Prostate gland (tissue), 2 donors: ENCODE measurements at regions not wholly inside any gene's neighbourhood (a gene's known extent, or its start where the extent isn't known, plus 50 kb on each side); places are given as distances from the start of the nearest gene placed in this dataset.

Experiments
- CTCF ChIP-seq, 4 experiments: fragments of 200-600 bp in 2 of 4; fragments of 450-650 bp in 2 of 4; sonication (generic) in 2 of 4; IDR thresholded peaks; 1 replicate in 3 of 4; 2 replicates in 1 of 4; pipeline ENCODE4 v1.5.1; 2016 to 2019; ENCODE audit warnings: antibody characterized with exemption in 4 of 4, mild to moderate bottlenecking in 2 of 4, moderate library complexity in 2 of 4
- POLR2A ChIP-seq: fragments of 450-650 bp; IDR thresholded peaks from one replicate; pipeline ENCODE4 v1.6.1; 2016; ENCODE audit warnings: antibody characterized with exemption, mild to moderate bottlenecking
- POLR2AphosphoS5 ChIP-seq: sonication (generic); formaldehyde crosslinking; IDR thresholded peaks from one replicate; pipeline ENCODE4 v1.6.1; 2017; ENCODE audit warnings: antibody characterized with exemption

GRCh38 chr7:81355911-81356310 lies 413.9 kb downstream of the HGF start:
- TF ChIP-seq POLR2A: no peak
- no peak for TF ChIP-seq CTCF (IDR thresholded peaks at IDR 0.05)
- TF ChIP-seq POLR2AphosphoS5: no peak
